ENCODE measurements at regions not wholly inside any gene's neighbourhood (a gene's known extent, or its start where the extent isn't known, plus 50 kb on each side); places are given as distances from the start of the nearest gene placed in this dataset.

DNA sequence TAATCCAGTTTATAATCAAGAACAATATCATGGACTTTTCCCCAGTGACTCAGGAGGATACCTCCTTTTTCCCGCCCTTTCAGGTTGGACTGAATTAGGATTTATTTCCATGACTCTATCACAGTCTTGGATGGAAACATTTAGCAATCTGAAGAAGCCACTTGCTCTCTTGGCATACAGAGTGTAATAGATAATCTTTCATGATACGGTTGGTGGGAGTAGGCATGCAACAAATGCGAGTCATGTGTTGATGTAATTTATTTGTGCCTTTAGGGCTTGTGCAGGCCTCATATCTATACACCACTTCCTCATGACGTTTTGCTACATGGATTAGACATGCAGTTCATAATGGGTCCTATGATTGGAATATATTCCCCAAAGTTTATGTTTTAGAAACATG lies 54.2 kb upstream of the MCTP2 start:
- no peak overlapping the region for H3K27ac ChIP-seq (ENCODE audit: low read length)
- WGBS (ENCODE audit: insufficient coverage) = no CpG with 5 or more reads among the region's 4 CpGs

DNA sequence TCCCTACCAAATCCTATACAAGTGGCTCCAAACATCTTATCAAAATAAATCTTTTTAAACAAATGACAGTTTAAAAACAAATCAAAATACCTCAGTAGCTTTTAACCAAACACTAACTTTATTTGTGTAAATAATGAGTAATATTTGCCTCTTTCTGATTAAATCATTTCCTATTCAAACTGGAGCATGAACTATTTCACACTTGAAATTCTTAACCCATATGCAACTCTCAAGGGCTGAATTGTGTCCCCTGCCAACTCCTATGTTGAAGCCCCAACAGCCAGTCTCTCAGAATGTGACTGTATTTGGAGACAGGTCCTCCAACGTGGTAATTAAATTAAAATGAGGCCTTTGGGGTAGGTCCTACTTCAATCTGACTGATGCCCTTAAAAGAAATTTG lies 55.9 kb upstream of the MCTP2 start:
- Histone ChIP-seq H3K4me1 (ENCODE audit: control insufficient read depth, insufficient read depth, low read length) (no peaks in the 10 kb centered on the region), H3K27me3 (ENCODE audit: control insufficient read depth, insufficient read depth, low read length) (no peaks in the 10 kb centered on the region), H3K27ac (ENCODE audit: low read length) (no peak overlapping the region), H3K9me3 (replicated peaks; ENCODE audit: control insufficient read depth, low read depth, low read length) (peaks cover 4% of the 10 kb centered on the region), H3K36me3 (ENCODE audit: control insufficient read depth, insufficient read depth, low read length) (no peaks in the 10 kb centered on the region), H3K4me3 (ENCODE audit: low read length) (no peak overlapping the region)
- 86% methylated on average over 1 of the region's 1 CpG for WGBS (ENCODE audit: insufficient coverage)
- no peak for DNase-seq

More for the DNA sequence above, 54.2 kb upstream of the MCTP2 start:
- H3K27me3 ChIP-seq (ENCODE audit: control insufficient read depth, insufficient read depth, low read length) = no peaks in the 10 kb centered on the region
- no peak overlapping the region for H3K4me3 ChIP-seq (ENCODE audit: low read length)
- H3K9me3 ChIP-seq (replicated peaks; ENCODE audit: control insufficient read depth, low read depth, low read length) = no peaks in the 10 kb centered on the region
- no peaks in the 10 kb centered on the region for H3K36me3 ChIP-seq (ENCODE audit: control insufficient read depth, insufficient read depth, low read length)
- no peak for DNase-seq
- H3K4me1 ChIP-seq (ENCODE audit: control insufficient read depth, insufficient read depth, low read length) = no peaks in the 10 kb centered on the region

DNA sequence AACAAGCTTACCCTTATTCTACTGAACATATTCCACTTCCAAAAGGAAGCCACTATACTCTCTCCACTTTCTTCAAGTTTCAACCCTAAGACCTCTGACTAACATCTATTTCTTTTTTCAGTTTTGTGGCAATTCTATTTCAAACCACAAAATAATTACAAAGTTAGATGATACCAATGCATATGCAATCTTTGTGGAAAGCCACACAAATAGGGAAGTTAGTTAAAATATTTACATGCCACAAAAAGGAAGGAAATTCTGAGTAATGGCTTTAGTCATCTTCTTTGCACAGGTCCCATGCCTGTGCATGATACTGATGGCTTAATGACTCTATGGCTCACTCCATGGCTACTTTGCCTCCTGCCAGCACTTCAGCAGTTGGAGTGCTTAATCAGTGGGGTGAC lies 57.0 kb upstream of the MCTP2 start:
- Histone ChIP-seq H3K9me3 (replicated peaks; ENCODE audit: control insufficient read depth, low read depth, low read length) (peaks cover 4% of the 10 kb centered on the region), H3K4me3 (ENCODE audit: low read length) (no peak overlapping the region), H3K4me1 (ENCODE audit: control insufficient read depth, insufficient read depth, low read length) (no peaks in the 10 kb centered on the region), H3K27me3 (ENCODE audit: control insufficient read depth, insufficient read depth, low read length) (no peaks in the 10 kb centered on the region), H3K27ac (ENCODE audit: low read length) (no peak overlapping the region), H3K36me3 (ENCODE audit: control insufficient read depth, insufficient read depth, low read length) (no peaks in the 10 kb centered on the region)
- peak; percentile 14 for DNase-seq

DNA sequence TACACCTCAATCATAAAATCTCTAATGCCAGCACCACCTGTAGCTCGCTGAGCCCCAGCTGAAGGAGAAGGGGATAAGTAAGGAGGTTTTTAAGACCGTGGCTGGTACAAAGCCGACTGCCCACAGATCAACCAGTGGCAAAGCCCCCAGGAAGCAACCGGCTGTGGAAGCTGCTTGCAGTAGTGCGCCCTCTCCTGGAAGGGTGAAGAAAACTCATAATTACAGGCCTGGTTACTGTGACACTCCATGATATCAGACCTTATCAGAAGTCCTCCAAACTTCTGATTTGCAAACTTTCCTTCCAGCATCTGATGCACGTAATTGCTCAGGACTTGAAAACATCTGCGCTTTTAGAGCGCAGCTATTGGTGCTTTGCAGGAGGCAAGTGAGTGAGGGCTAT lies 63.1 kb upstream of the MCTP2 start:
- H3K4me1 ChIP-seq (ENCODE audit: control insufficient read depth, insufficient read depth, low read length) = no peaks in the 10 kb centered on the region
- H3K9me3 ChIP-seq (replicated peaks; ENCODE audit: control insufficient read depth, low read depth, low read length) = peaks cover 4% of the 10 kb centered on the region
- H3K4me3 ChIP-seq (ENCODE audit: low read length) = no peak overlapping the region
- no peak for DNase-seq
- H3K27me3 ChIP-seq (ENCODE audit: control insufficient read depth, insufficient read depth, low read length) = no peaks in the 10 kb centered on the region
- H3K27ac ChIP-seq (ENCODE audit: low read length) = no peak overlapping the region
- 93% methylated on average over 2 of the region's 8 CpGs for WGBS (ENCODE audit: insufficient coverage)
- no peaks in the 10 kb centered on the region for H3K36me3 ChIP-seq (ENCODE audit: control insufficient read depth, insufficient read depth, low read length)

DNA sequence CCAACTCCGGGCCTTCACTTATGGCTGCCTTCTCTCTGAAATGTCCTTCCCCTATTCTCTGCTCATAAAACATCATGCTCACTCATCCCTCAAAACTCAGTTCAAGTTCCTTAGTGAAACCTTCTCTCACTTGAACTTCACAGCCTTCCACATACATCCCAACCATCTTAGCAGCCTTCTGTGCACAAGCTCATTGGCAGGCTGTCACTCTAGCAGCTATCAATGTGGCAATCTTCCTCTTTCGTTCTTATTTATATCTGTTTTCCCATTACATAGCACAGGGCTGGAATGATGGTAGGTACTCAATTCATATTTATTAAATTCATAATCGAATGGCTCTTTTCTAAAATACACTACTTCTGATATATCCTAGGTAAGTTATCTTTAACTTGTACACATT lies 66.4 kb upstream of the MCTP2 start:
- H3K9me3 ChIP-seq (replicated peaks; ENCODE audit: control insufficient read depth, low read depth, low read length) = no peaks in the 10 kb centered on the region
- no peak overlapping the region for H3K27ac ChIP-seq (ENCODE audit: low read length)
- no peaks in the 10 kb centered on the region for H3K4me1 ChIP-seq (ENCODE audit: control insufficient read depth, insufficient read depth, low read length)
- H3K36me3 ChIP-seq (ENCODE audit: control insufficient read depth, insufficient read depth, low read length) = no peaks in the 10 kb centered on the region
- H3K4me3 ChIP-seq (ENCODE audit: low read length) = no peak overlapping the region
- DNase-seq = no peak
- H3K27me3 ChIP-seq (ENCODE audit: control insufficient read depth, insufficient read depth, low read length) = no peaks in the 10 kb centered on the region
- 95% methylated on average over 1 of the region's 3 CpGs for WGBS (ENCODE audit: insufficient coverage)

DNA sequence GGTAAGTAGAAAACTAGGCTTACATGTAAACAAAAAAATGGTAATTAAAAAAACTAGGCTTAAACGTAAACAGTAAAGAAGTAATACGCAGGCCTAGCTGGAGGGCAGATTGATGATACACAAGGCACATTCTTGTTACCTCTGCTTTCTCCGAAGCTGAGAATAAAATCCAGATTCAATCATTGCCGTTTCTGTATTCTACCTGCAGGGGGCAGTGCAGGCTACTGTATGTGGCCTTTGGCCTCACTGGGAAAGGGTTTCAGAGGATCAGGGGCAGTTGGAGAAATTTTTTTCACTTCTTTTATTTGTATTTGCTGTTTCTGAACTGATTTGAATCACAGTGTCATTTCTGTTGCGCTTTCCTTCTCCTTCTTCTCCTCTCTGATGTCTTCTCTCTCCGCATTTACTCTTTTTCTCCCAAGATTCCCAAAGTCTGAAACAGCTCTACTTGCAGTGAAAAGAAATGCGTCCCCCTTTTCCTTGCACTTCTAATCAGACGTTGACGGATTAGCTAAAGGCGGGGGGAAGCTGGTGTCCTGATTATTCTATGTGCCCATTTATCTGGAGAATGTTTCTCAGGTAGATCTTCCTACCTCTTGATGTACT lies 67.1 kb upstream of the MCTP2 start:
- Histone ChIP-seq H3K4me3 (ENCODE audit: low read length) (no peak overlapping the region), H3K4me1 (ENCODE audit: control insufficient read depth, insufficient read depth, low read length) (no peaks in the 10 kb centered on the region), H3K36me3 (ENCODE audit: control insufficient read depth, insufficient read depth, low read length) (no peaks in the 10 kb centered on the region), H3K9me3 (replicated peaks; ENCODE audit: control insufficient read depth, low read depth, low read length) (no peaks in the 10 kb centered on the region), H3K27me3 (ENCODE audit: control insufficient read depth, insufficient read depth, low read length) (no peaks in the 10 kb centered on the region), H3K27ac (ENCODE audit: low read length) (no peak overlapping the region)
- 50% methylated on average over 2 of the region's 10 CpGs for WGBS (ENCODE audit: insufficient coverage)
- peak; percentile 67 for DNase-seq

DNA sequence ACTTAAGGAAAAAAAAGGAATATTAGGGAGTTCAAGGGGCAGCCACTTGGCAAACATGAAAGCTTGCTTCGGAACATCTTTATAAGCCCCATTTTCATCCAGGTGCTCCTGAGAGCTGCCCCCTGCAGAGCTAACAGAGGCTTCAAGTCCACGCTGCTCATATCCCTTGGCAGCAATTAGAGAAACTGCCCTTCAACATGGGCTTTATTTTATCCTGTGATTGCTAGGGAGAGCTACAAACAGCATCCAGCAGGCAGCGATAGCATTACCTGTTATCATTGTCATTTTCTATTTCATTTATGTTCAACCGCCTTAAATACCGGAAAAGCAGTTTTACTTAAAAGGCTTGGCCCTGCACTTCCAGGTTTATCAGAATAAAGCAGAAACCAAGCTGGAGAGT lies 68.4 kb upstream of the MCTP2 start:
- H3K9me3 ChIP-seq (replicated peaks; ENCODE audit: control insufficient read depth, low read depth, low read length) = no peaks in the 10 kb centered on the region
- no peaks in the 10 kb centered on the region for H3K27me3 ChIP-seq (ENCODE audit: control insufficient read depth, insufficient read depth, low read length)
- WGBS (ENCODE audit: insufficient coverage) = 100% methylated on average over 1 of the region's 5 CpGs
- no peaks in the 10 kb centered on the region for H3K4me1 ChIP-seq (ENCODE audit: control insufficient read depth, insufficient read depth, low read length)
- H3K36me3 ChIP-seq (ENCODE audit: control insufficient read depth, insufficient read depth, low read length) = no peaks in the 10 kb centered on the region
- H3K27ac ChIP-seq (ENCODE audit: low read length) = no peak overlapping the region
- DNase-seq = no peak
- no peak overlapping the region for H3K4me3 ChIP-seq (ENCODE audit: low read length)

DNA sequence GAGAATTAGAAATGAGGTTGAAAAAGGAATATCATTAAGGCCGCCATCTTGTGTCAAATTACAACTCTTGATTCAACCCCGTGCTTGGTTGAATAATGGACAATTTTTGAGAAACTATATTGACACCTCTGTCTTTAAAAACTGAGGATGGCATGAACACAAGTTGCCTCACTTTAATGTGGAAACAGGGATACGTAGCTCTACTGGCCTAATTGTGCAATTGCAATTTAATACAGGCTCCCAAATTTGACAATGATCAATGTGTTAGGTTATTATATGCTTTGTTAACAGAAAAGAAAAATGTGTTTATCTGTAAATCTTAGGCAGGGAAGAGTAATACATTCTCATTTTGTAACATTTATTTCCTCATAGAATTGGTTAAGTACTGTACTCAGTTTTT lies 77.1 kb upstream of the MCTP2 start:
- Histone ChIP-seq H3K4me1 (ENCODE audit: control insufficient read depth, insufficient read depth, low read length) (no peaks in the 10 kb centered on the region), H3K27ac (ENCODE audit: low read length) (no peak overlapping the region), H3K27me3 (ENCODE audit: control insufficient read depth, insufficient read depth, low read length) (no peaks in the 10 kb centered on the region), H3K36me3 (ENCODE audit: control insufficient read depth, insufficient read depth, low read length) (no peaks in the 10 kb centered on the region), H3K9me3 (replicated peaks; ENCODE audit: control insufficient read depth, low read depth, low read length) (no peaks in the 10 kb centered on the region), H3K4me3 (ENCODE audit: low read length) (no peak overlapping the region)
- no peak for DNase-seq
- WGBS (ENCODE audit: insufficient coverage) = no CpG with 5 or more reads among the region's 3 CpGs

DNA sequence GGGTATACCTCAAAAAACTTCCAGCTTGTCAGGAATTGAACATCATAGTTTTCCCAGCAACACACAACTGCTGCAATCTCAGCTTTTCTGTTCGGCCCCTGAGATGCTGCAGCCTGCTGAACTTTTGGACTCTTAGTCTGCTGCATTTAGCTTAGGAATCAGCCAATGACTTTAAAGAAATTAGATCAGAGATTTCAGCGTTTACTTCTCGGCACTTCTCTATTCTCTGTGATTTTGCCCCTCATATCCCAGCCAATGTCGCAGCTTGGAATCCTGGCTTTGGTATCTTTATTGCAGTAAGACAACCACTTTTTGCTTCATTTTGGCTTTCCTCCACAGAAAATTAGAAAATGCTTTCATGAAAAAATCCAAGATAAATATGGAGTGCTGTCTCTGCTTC lies 86.3 kb upstream of the MCTP2 start:
- Histone ChIP-seq H3K27me3 (ENCODE audit: control insufficient read depth, insufficient read depth, low read length) (no peaks in the 10 kb centered on the region), H3K9me3 (replicated peaks; ENCODE audit: control insufficient read depth, low read depth, low read length) (no peaks in the 10 kb centered on the region), H3K27ac (ENCODE audit: low read length) (no peak overlapping the region), H3K4me3 (ENCODE audit: low read length) (no peak overlapping the region), H3K36me3 (ENCODE audit: control insufficient read depth, insufficient read depth, low read length) (no peaks in the 10 kb centered on the region), H3K4me1 (ENCODE audit: control insufficient read depth, insufficient read depth, low read length) (no peaks in the 10 kb centered on the region)
- WGBS (ENCODE audit: insufficient coverage) = 60% methylated on average over 1 of the region's 4 CpGs
- no peak for DNase-seq

DNA sequence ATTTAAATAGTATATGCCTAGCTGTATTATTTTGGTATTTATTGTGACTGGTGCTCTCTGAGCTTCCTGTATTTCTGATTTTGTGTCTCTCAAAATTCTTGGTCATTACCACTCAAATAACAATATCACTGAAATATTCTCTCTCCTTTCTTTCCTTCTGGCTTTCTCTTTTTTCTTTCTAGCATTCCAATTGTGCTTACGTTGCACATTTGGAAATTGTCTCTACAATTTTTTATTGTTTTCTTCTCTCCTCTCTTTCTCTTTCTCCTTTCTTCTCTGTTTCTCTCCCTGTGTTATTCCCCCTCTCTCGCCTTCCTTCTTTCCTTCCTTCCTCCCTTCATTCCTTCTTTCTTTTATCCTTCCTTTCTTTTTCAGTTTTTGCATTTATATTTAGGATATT lies 89.6 kb upstream of the MCTP2 start:
- 100% methylated on average over 1 of the region's 2 CpGs for WGBS (ENCODE audit: insufficient coverage)
- no peaks in the 10 kb centered on the region for H3K36me3 ChIP-seq (ENCODE audit: control insufficient read depth, insufficient read depth, low read length)

DNA sequence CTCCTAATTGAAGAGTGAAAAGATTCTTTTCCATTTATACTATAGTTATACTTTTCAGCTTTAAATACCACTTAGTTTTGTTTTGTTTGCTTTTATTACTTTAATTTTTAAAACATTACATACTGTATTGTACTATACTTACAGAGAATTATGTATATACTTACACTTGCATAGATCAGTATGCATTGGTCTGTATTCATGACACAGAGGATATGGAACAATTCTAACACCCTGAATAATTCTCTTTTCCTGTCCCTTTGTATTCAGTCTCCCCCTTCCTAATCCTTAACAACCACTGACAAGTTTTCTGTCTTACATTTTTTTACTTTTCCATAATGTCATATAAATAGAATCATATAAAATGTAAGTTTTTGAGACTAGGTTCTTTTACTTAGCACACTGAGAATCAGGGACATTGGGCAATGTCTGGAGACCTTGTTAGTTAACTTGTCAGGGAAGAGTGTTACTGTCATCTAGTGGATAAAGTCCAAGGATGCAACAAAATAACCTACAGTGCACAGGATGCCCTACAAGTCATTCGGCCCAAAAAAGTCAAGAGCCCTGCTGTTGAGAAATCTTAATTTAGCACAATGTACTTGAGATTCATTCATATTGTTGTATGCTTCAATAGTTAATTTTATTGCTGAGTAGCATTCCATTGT lies 95.7 kb upstream of the MCTP2 start:
- no peaks in the 10 kb centered on the region for H3K9me3 ChIP-seq (replicated peaks; ENCODE audit: control insufficient read depth, low read depth, low read length)
- no peaks in the 10 kb centered on the region for H3K27me3 ChIP-seq (ENCODE audit: control insufficient read depth, insufficient read depth, low read length)
- no peak overlapping the region for H3K27ac ChIP-seq (ENCODE audit: low read length)
- H3K4me1 ChIP-seq (ENCODE audit: control insufficient read depth, insufficient read depth, low read length) = no peaks in the 10 kb centered on the region
- peak; percentile 48 for DNase-seq
- WGBS (ENCODE audit: insufficient coverage) = no CpG with 5 or more reads among the region's 1 CpG
- no peaks in the 10 kb centered on the region for H3K36me3 ChIP-seq (ENCODE audit: control insufficient read depth, insufficient read depth, low read length)
- H3K4me3 ChIP-seq (ENCODE audit: low read length) = no peak overlapping the region

More for the DNA sequence above, 89.6 kb upstream of the MCTP2 start:
- Histone ChIP-seq H3K4me1 (ENCODE audit: control insufficient read depth, insufficient read depth, low read length) (no peaks in the 10 kb centered on the region), H3K27me3 (ENCODE audit: control insufficient read depth, insufficient read depth, low read length) (no peaks in the 10 kb centered on the region), H3K27ac (ENCODE audit: low read length) (no peak overlapping the region), H3K9me3 (replicated peaks; ENCODE audit: control insufficient read depth, low read depth, low read length) (no peaks in the 10 kb centered on the region), H3K4me3 (ENCODE audit: low read length) (no peak overlapping the region)
- DNase-seq = no peak

All from muscle of leg (tissue), 3 donors.